ENCODE measurements at regions not wholly inside any gene's neighbourhood (a gene's known extent, or its start where the extent isn't known, plus 50 kb on each side); places are given as distances from the start of the nearest gene placed in this dataset.
"Not testable (repeated sequence)": the region's sequence is repeated elsewhere in the genome, so short reads cannot be mapped to it uniquely, and the experiment has no call there.

DNA sequence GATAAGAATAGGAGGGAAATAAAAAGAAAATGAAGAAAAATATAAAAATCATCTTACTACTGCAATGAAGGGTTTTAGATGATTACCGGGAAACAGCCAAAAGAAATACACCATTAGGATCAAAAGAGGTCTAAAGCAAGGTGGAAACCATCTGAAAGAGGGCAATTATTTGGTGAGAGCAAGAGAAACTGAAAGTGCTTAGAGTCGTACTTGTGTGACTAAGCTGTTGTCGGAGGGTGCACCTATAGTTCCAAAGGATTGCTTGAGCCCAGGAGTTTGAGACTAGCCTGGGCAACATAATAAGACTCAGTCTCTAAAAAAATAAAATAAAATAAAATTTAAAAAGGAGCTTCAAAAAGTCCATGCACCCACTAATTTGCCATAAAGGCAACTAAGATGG is 169.5 kb downstream of the DKK1 start:
- DNase-seq, result no peak

DNA sequence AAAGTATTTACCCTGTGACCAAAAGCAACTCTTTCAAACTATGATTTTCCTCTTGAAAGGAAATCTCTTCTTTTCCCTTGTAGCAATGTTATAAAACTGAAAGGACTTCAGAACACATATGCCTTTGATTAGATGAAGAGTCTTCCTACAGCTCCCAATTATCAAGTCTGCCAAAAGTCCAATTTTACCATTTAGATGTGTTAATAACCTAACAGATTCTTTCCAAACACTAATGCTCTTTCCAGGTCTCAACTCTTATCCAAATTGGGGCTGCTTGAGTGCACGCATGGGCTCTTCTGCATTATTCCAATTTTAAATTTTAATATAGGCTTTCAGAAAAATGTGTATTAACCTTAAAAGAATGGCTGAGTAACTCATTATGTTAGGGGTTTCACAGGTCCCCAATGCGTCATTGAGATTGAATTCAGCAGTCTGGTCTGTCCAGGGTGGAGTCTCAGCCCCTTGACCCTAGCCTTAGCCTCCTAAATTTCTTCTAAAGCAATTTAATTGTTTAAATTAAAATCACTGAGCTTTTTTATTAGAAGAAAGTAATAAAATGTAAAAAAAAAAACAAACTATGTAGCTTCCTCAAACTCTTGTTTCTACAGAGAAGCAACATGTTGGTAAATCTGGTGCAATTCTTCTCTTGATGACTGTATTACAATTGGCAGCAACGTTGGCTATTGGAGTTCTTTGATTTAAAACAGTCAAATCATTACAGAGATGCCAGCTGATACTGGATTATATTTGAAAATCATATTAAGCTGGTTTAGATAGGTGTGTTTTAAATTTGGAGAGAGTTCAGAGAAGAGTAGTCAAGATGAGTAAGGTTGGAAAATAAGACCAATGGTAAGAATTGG is 170.4 kb downstream of the DKK1 start:
- no peak for DNase-seq

DNA sequence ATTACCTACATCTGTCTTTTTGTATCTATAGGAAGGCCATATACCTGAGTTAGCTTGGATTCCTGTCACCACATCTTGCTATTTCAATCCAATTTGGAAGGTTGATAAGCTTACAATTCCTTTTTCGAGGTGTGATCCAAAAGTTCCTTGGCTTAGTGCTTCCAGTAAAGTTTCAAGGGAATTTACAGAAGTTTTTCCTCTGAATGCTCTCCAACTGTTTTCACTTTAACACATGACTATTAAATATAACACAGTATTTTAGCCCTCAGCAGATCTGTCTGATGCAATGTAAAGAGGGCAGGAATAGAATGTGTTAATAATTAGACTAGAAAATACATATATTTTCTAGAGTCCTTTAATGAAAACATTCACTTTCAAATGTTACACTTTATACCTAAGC is 171.4 kb downstream of the DKK1 start:
- no peak for DNase-seq

DNA sequence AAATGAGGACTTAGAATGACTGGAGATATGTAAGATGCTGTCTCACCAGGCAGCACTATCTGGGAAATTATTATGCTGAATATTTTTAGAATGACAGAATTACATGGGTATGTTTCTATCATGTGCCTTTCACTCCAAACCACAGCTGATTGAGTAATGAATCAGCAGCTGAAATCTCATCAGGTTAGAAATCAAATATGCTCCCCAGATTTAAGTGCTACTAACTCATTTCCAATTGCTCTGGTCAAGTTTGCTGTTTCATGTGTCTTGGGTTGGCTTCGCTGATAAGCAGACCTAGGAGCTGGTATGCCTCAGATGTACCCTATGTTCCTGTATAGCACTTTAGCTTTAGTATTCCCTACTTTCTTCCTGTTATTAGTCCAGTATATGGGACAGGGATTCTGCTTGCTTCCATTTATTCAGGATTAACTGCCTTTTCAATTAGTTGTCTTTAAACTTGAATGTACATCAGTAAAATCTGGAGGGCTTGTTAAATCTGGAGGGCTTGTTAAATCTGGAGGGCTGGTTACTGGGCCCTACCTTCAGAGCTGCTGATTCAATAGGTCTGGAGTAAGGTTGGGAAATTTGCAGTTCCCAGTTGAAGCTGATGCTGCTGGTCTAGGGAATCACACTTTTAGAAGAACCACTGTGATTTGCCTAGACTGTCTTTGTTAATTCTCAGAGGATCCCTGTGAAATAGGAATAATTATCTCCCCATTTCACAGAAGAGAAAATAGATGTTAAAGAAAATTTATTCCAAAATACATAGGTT is 172.9 kb downstream of the DKK1 start:
- no peak for DNase-seq

GRCh38 chr10:52488606-52489485 is 174.8 kb downstream of the DKK1 start:
- no peak for DNase-seq

DNA sequence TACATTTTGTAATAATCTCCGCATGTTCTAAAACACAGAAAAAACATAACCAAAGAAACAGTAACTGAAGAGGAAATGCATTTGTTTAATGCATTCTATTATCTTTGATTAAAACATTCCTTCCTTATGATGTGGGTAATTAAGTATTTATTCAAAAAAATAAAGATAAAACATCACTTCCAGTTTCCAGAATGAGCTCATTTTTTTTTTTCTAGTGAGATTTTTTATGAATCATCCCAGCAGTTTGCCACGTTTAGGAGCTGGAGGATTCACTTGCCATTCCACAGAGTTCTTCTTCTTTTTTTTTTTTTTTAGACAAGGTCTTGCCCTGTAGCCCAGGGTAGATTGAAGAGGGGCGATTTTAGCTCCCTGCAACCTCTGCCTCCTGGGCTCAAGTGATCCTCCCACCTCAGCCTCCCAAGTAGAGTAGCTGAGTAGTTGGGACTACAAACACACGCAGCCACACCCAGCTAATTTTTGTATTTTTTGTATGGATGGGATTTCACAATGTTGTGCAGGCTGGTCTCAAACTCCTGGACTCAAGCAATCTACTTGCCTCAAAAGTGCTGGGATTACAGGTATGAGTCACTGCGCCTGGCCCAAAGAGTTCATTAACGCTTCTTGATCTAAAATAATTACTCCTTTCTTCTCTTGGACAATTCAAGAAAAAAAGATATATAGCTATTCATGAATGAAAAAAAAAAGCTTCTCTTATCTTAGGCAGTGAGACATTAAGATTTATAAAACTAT is 177.3 kb downstream of the DKK1 start:
- no peak for DNase-seq

DNA sequence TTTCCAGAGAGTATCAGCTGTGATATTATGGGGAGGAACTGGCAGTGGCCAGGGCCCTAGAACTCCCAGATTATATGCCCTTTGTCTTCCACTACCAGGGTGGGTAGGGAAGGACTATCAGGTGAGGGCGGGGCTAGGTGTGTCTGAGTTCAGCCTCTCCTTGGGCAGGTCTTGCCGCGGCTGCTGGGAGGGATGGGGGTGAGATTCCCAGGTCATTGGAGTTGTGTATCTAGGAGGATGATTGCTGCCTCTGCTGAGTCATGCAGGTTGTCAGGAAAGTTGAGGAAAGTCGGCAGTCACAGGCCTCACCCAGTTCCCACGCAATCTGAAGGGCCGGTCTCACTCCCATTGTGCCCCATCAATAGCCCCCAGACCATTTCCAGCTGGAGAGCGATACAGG is 185.2 kb downstream of the DKK1 start:
- no peak for DNase-seq

DNA sequence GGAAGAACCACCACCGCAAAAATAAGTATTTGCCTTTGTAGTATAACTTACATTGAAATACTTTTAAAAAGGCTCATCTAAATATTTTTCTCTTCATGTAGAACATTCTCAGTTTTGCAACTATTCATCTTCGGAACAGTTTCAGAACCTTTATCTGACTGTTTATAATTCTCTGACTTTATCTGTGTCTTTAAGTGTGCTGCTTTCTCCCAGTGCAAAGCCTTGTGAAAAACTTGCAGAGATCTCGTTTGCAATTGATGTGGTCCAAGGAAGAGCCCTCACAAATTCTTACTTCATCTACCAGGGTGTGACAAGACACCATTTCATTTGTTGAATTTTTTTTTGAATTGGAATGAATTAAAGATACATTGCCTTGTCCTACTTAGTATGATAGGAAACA is 186.4 kb downstream of the DKK1 start:
- DNase-seq, result no peak

GRCh38 chr10:52502237-52502636 is 188.2 kb downstream of the DKK1 start:
- DNase-seq, result no peak

- not testable (repeated sequence) for DNase-seq
Measured at GRCh38 chr10:52505341-52505740, 191.3 kb downstream of the DKK1 start.

- no peak for DNase-seq
Measured at GRCh38 chr10:52514481-52514880, 200.4 kb downstream of the DKK1 start.

DNA sequence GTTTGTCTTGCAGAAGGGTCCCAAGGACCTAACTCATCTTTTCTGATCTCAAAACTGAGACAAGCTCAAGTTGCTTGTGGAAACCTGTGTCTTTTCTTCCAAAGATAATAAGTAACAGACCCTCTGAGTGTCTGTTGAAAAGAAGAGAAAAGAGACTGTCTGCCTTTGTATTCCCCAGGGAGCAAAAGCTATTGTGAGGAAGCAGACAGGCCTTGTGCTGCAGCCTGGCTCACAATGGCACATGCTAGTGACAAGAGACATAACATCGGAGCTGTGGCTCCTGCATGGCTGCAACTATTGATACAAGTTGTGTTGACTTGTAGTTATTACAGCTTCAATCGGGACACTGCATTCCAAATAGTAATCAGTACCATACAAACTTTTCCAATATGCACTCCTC is 202.9 kb downstream of the DKK1 start:
- no peak for DNase-seq

- DNase-seq, result no peak
Measured at GRCh38 chr10:52523696-52524095, 209.6 kb downstream of the DKK1 start.

DNA sequence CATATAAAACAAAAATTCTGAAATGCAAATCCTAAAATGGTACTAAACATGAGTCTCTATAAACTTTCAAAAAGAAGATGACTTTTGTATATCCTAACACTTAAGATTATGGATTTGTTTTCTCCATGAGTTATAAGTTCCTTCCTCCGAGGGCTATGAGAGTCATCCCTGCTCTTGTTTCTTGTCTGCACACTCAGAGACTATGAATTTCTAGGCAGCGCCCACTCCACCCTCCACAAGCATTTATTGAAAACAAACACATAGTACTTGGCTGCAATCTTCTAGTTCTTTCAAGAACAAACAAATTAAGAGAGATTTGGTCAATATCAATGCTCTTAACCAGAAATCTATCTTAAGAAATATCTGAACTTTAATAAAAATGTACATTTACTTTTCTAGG is 211.7 kb downstream of the DKK1 start:
- DNase-seq, result no peak

GRCh38 chr10:52526251-52526823 is 212.3 kb downstream of the DKK1 start:
- no peak for DNase-seq

DNA sequence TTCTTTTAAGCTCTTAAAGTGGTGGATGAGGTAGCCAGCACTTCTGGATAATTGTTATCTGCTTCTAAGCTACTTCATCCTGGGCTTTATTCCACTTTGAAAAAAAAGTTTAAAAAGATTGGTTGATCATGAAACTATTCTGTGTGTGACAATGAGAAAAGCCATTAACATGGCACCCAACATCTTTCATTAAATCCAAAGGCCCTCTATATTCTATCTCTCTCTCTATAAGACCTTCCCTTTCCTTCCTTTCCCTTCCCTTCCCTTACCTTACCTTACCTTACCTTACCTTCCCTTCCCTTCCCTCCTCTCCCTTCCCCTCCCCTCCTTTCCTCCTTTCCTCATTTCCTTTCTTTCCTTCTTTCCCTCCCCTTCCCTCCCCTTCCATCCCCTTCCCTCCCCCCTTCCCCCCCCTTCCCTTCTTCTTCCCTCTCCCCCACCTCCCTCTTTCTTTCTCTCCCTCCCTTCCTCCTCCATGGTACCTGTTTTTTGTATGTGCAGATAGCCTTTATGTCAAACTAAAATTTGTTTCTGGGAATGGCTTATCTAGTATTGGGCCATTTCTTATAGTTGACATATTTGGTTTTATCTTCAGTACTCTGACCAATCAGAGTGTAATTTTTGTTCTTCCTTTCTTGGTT is 218.7 kb downstream of the DKK1 start:
- DNase-seq, result no peak

DNA sequence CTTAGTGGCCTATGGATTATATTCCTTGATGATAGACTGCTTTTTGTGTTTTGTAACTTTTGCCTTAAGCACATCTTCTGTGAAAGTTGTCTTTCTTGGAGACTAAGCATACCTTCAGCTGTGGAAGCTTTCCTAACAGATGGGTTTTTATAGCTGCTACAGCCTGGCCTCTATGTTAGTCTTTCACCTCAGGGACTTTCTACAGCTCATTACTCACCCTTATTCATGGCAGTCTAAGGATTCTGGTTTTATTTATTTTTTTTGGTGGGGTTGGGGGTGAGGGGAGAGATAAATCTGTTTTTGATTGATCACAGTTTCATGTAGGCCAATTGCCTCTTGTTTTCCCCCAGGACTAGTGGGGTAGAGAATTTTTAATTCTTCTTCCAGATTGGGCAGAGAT is 219.9 kb downstream of the DKK1 start:
- no peak for DNase-seq

GRCh38 chr10:52539463-52539862 is 225.4 kb downstream of the DKK1 start:
- DNase-seq, result no peak

DNA sequence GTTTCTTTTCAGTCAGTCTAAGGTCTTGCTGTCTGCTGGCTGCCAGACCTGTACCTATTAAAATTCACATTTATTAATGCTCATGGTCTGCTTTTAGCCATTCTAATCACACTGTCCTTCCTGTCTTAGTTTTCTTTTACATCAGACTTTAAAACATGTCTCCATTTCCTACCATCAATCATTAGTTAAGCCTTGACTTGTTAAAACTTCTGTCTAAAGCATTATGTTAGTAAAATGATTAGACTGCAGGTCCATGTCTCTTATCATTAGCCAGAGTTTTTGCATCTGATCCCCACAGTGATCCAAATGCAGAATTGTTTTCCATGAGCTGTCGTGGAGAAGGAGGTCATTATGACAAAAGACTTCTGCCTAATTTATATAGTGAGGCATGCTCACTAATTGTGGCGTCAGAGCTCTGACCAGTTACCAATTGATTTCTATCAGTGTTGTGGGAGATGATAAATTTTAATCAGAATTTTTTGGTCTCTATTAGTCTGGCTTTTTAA is 226.5 kb downstream of the DKK1 start:
- no peak for DNase-seq

- DNase-seq, result no peak
Measured at GRCh38 chr10:52541006-52541473, 227.0 kb downstream of the DKK1 start.

DNA sequence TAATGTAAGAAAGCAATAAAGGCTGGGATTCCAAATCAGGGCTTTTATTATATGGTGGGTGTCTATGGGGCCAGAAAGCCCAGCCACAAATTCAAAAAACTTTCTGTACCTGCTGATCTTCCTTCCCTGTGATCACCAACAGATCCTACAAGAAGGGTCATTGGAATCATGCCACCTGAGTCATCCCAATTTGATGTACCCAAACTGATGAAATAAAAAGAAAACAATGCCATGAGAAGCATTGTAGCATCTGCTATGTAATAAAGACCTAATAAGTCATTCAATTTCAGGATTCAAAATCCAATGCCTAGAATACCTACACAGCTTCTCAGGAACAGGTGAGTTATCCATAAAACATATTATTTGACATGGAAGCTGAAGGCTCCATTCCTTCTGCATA is 228.8 kb downstream of the DKK1 start:
- no peak for DNase-seq
